Astrocyte of the spinal cord (primary cell): ENCODE measurements at regions not wholly inside any gene's neighbourhood (a gene's known extent, or its start where the extent isn't known, plus 50 kb on each side); places are given as distances from the start of the nearest gene placed in this dataset.

Source experiments
- DNase-seq: peaks from one replicate; pipeline ENCODE4 v3.0.0; 2011; ENCODE audit warnings: low read depth, low spot score
- H3K4me3 ChIP-seq: 2 replicates; pipeline ENCODE4 v1.5.1; 2011; ENCODE audit warnings: low read depth, mild to moderate bottlenecking, low read length, moderate library complexity
- in situ Hi-C: cut with HindIII; loops from 2 replicates; pipeline ENCODE4 v1.10.0; 2017; ENCODE audit warnings: low sequenced_read_pairs
- TF ChIP-seq, protein P1 (sequence below): IDR thresholded peaks from 2 replicates; pipeline ENCODE4 v1.5.1; 2012; ENCODE audit warnings: low read depth, mild to moderate bottlenecking, low read length, inconsistent platforms

DNA sequence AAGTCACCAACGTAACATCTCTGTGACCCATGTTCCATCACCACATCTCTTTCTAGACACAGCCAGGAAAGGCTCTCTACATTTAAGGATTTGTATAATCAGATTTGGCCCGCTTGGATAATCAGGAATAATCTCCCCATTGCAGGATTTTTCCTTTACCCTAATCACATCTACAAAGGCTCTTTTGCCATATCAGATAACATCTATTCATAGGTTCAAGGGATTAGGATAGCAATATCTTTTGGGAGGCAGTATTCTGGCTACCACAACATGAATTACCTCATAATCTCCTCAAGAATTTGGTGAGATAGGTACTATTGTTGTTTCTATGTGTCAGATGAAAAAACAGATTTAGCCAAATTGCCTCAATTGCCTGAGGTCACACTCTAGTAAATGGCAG lies 142.8 kb upstream of the UBASH3B start:
- no peak for DNase-seq
- in situ Hi-C loops = no loop called here
- TF ChIP-seq, protein P1, sequence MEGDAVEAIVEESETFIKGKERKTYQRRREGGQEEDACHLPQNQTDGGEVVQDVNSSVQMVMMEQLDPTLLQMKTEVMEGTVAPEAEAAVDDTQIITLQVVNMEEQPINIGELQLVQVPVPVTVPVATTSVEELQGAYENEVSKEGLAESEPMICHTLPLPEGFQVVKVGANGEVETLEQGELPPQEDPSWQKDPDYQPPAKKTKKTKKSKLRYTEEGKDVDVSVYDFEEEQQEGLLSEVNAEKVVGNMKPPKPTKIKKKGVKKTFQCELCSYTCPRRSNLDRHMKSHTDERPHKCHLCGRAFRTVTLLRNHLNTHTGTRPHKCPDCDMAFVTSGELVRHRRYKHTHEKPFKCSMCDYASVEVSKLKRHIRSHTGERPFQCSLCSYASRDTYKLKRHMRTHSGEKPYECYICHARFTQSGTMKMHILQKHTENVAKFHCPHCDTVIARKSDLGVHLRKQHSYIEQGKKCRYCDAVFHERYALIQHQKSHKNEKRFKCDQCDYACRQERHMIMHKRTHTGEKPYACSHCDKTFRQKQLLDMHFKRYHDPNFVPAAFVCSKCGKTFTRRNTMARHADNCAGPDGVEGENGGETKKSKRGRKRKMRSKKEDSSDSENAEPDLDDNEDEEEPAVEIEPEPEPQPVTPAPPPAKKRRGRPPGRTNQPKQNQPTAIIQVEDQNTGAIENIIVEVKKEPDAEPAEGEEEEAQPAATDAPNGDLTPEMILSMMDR = no peak
- H3K4me3 ChIP-seq = no peak overlapping the region

GRCh38 chr11:122509899-122510298 lies 145.6 kb upstream of the UBASH3B start:
- in situ Hi-C loops = no loop called here
- TF ChIP-seq, protein P1 = no peak
- DNase-seq = no peak
- no peak overlapping the region for H3K4me3 ChIP-seq

DNA sequence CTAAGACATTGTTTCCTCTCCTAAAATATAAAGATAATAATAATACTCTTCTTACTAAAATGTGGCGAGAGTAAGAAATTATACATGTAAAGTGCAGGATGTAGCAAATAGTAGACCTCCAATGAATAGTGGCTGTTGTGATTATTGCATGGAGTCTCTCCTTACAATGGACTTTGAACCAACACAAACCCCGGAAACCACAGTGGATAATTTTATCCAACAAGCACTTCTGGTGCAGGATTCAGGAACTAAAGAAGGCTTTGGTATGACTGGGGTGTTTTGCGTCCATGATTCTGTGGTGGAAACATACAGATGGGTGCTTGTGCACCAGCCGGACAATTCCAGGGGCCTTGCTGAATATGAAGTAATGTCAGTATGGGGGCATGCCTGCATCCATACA lies 146.4 kb upstream of the UBASH3B start:
- TF ChIP-seq, protein P1 = no peak
- no peak overlapping the region for H3K4me3 ChIP-seq
- DNase-seq = no peak
- in situ Hi-C loops = no loop called here

- DNase-seq = peak; percentile 83
- H3K4me3 ChIP-seq = no peak overlapping the region
- TF ChIP-seq, protein P1 = peak; percentile 88
- in situ Hi-C loops = no loop called here
Observed at GRCh38 chr11:122505304-122506006, 150.1 kb upstream of the UBASH3B start.

- no peak overlapping the region for H3K4me3 ChIP-seq
- TF ChIP-seq, protein P1 = no peak
- no peak for DNase-seq
- in situ Hi-C loops = no loop called here
Observed at GRCh38 chr11:122494221-122494620, 161.3 kb upstream of the UBASH3B start.

DNA sequence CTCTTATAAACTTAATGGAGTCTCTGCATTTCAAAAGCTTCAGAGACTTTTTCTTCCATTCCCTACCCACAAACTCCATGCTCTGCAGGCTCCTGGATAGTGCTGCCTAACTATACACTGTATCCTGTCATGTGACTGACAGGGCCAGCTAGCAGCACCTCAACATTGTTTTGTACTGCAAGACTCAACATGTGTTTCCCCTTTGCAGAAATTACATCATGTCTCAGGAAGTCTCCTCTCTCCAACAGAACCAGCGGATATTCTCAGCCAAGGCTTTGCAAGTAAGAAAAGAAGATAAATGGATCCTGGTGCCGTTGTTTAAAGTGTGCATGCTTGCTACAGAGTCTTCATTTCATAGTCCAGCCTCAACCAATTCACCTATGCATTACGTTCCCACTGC lies 164.0 kb upstream of the UBASH3B start:
- in situ Hi-C loops = no loop called here
- peak; percentile 30 for DNase-seq
- TF ChIP-seq, protein P1 = no peak
- H3K4me3 ChIP-seq = no peak overlapping the region
